SK-N-SH (cell line): ENCODE measurements at regions not wholly inside any gene's neighbourhood (a gene's known extent, or its start where the extent isn't known, plus 50 kb on each side); places are given as distances from the start of the nearest gene placed in this dataset.

ENCODE experiments used
- CTCF ChIA-PET: fragments of 300-600, 350-600 bp; formaldehyde crosslinking; extraction: SDS; loops from one replicate; lab custom pipeline; 2021; lab: Yijun Ruan, JAX
- POLR2A ChIA-PET: fragments of 350-600 bp; sonication (Branson Sonifier 250); formaldehyde crosslinking; extraction: SDS; loops from one replicate; lab custom pipeline; 2020; ENCODE audit warnings: antibody characterized with exemption, inconsistent platforms; lab: Yijun Ruan, JAX
- DNase-seq: peaks from one replicate; pipeline ENCODE4 v3.0.0; 2012
- H2AFZ ChIP-seq: fragments of 200-600 bp; sonication (generic); 2 replicates; pipeline ENCODE4 v1.8.1; 2016; ENCODE audit warnings: antibody characterized with exemption, mild to moderate bottlenecking, low read depth
- H3F3A ChIP-seq: fragments of 200-600 bp; sonication (generic); replicated peaks from 2 replicates; pipeline ENCODE3; 2016; ENCODE audit warnings: antibody characterized with exemption, mild to moderate bottlenecking; ENCODE audit not compliant: insufficient read depth
- H3K27ac ChIP-seq, 2 experiments: fragments of 200-500 bp in 1 of 2; fragments of 200-600 bp in 1 of 2; sonication (Bioruptor generic) in 1 of 2; sonication (generic), shearing (Covaris generic) in 1 of 2; 2 replicates each; pipeline versions ENCODE4 v1.5.1 to v1.6.1; 2014 to 2016; ENCODE audit warnings: low read depth in 2 of 2, inconsistent platforms in 1 of 2, low read length in 1 of 2, mild to moderate bottlenecking in 1 of 2, mixed read lengths in 1 of 2
- H3K27me3 ChIP-seq: fragments of 200-600 bp; sonication (generic), shearing (Covaris generic); 2 replicates; pipeline ENCODE4 v1.6.1; 2016; ENCODE audit warnings: mixed run types; ENCODE audit not compliant: insufficient read depth
- H3K36me3 ChIP-seq, 2 experiments: fragments of 200-500 bp in 1 of 2; fragments of 200-600 bp in 1 of 2; sonication (Bioruptor generic) in 1 of 2; sonication (generic) in 1 of 2; replicated peaks in 1 of 2; 2 replicates each; pipeline versions ENCODE3 to v1.5.1; 2014 to 2016; ENCODE audit warnings: low read length in 1 of 2, mild to moderate bottlenecking in 1 of 2; ENCODE audit not compliant: insufficient read depth in 2 of 2, control insufficient read depth in 1 of 2
- H3K4me1 ChIP-seq, 2 experiments: fragments of 200-500 bp in 1 of 2; fragments of 200-600 bp in 1 of 2; sonication (Bioruptor generic) in 1 of 2; sonication (generic), shearing (Covaris generic) in 1 of 2; 2 replicates each; pipeline versions ENCODE4 v1.5.1 to v1.6.1; 2014 to 2016; ENCODE audit warnings: low read depth in 1 of 2, low read length in 1 of 2, mixed run types in 1 of 2; ENCODE audit not compliant: insufficient read depth in 2 of 2, control insufficient read depth in 1 of 2
- H3K4me2 ChIP-seq: fragments of 200-600 bp; sonication (generic), shearing (Covaris generic); 2 replicates; pipeline ENCODE4 v1.6.1; 2017; ENCODE audit warnings: mixed run types
- H3K4me3 ChIP-seq, 2 experiments: fragments of 200-500 bp in 1 of 2; fragments of 200-600 bp in 1 of 2; sonication (Bioruptor generic) in 1 of 2; sonication (generic), shearing (Covaris generic) in 1 of 2; 2 replicates each; pipeline versions ENCODE4 v1.5.1 to v1.8.1; 2014 to 2016; ENCODE audit warnings: low read depth in 2 of 2, inconsistent platforms in 1 of 2, low read length in 1 of 2, mild to moderate bottlenecking in 1 of 2, mixed read lengths in 1 of 2, moderate library complexity in 1 of 2
- H3K79me2 ChIP-seq: fragments of 200-600 bp; sonication (generic); 2 replicates; pipeline ENCODE4 v1.8.1; 2017; ENCODE audit warnings: mild to moderate bottlenecking; ENCODE audit not compliant: insufficient read depth
- H3K9ac ChIP-seq: fragments of 200-600 bp; sonication (generic); 2 replicates; pipeline ENCODE4 v1.6.1; 2017; ENCODE audit warnings: mixed run types
- H3K9me2 ChIP-seq: fragments of 200-600 bp; sonication (generic); 2 replicates; pipeline ENCODE4 v1.6.1; 2017; ENCODE audit warnings: mixed run types
- H3K9me3 ChIP-seq: fragments of 200-600 bp; sonication (generic); 2 replicates; pipeline ENCODE4 v1.6.1; 2017; ENCODE audit warnings: mixed run types, mild to moderate bottlenecking, moderate library complexity
- H4K20me1 ChIP-seq: fragments of 200-600 bp; sonication (generic); 2 replicates; pipeline ENCODE4 v1.6.1; 2017; ENCODE audit warnings: mild to moderate bottlenecking, mixed run types; ENCODE audit not compliant: insufficient read depth
- CHD2 ChIP-seq: fragments of 150-350 bp; IDR thresholded peaks from 2 replicates; pipeline ENCODE4 v1.6.1; 2018; ENCODE audit warnings: low read length; ENCODE audit not compliant: partially characterized antibody
- CTCF ChIP-seq: fragments of 200-600 bp; sonication (generic); IDR thresholded peaks from 2 replicates; pipeline ENCODE4 v1.6.1; 2017; ENCODE audit warnings: antibody characterized with exemption, mild to moderate bottlenecking, moderate library complexity
- EP300 ChIP-seq, 2 experiments: IDR thresholded peaks; 2 replicates each; pipeline versions ENCODE4 v1.4.0 to v1.6.1; 2012; ENCODE audit warnings: borderline replicate concordance in 1 of 2, low read depth in 1 of 2, low read length in 1 of 2
- FOXJ3 ChIP-seq: sonication (generic); formaldehyde crosslinking; IDR thresholded peaks from 2 replicates; pipeline ENCODE4 v1.5.1; 2020; ENCODE audit warnings: mild to moderate bottlenecking, missing genetic modification reagents
- GABPA ChIP-seq: IDR thresholded peaks from 2 replicates; pipeline ENCODE4 v1.4.0; 2012; ENCODE audit warnings: low read depth, mild to moderate bottlenecking
- GATA2 ChIP-seq: sonication (generic); formaldehyde crosslinking; IDR thresholded peaks from 2 replicates; pipeline ENCODE4 v1.5.0; 2020; ENCODE audit warnings: mild to moderate bottlenecking, missing genetic modification reagents
- MEF2A ChIP-seq: IDR thresholded peaks from 2 replicates; pipeline ENCODE4 v1.4.0; 2012; ENCODE audit warnings: low read depth, borderline replicate concordance
- NFIC ChIP-seq: IDR thresholded peaks from 2 replicates; pipeline ENCODE4 v1.4.0; 2012; ENCODE audit warnings: borderline replicate concordance
- RAD21 ChIP-seq: IDR thresholded peaks from 2 replicates; pipeline ENCODE4 v1.6.1; 2012; ENCODE audit warnings: mild to moderate bottlenecking, low read length
- RCOR1 ChIP-seq: fragments of 150-350 bp; IDR thresholded peaks from 2 replicates; pipeline ENCODE4 v1.6.1; 2017; ENCODE audit warnings: antibody characterized with exemption, low read length
- RFX5 ChIP-seq: IDR thresholded peaks from 2 replicates; pipeline ENCODE4 v1.6.1; 2012; ENCODE audit warnings: mild to moderate bottlenecking, improper control_type of control experiment, low read length
- TAF1 ChIP-seq: IDR thresholded peaks from 2 replicates; pipeline ENCODE4 v1.6.1; 2012; ENCODE audit warnings: low read depth, mild to moderate bottlenecking, low read length, moderate library complexity, borderline replicate concordance
- WGBS: methylation state at CpG from one replicate; pipeline ENCODE4 v1.1.6; 2017; ENCODE audit warnings: low lambda C conversion rate; 5-methylcytosine and 5-hydroxymethylcytosine counted together

DNA sequence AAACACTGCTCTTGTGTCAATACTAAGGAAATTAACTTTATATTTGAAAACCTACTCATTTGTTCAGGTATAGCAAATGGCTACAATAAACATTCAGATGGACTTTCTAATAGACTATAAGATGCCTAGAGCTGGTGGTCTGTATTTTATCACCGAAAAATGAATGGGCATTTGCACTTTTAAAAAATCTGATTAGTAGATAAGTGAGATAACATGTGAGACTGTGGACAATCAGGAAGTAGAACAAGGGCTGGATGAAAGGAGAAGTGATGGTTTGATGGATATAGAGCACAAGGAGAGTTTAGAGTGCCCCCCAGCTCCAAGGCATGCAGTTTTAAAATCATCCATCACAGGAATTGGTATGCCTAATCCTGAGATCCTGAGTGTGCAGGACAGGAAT lies 308.4 kb upstream of the RARB start:
- Histone ChIP-seq H3K4me2 (no peak overlapping the region), H2AFZ (no peak overlapping the region), H3K9me3 (no peaks in the 10 kb centered on the region), H4K20me1 (no peaks in the 10 kb centered on the region), H3K79me2 (no peaks in the 10 kb centered on the region), H3K36me3 (no peaks in the 10 kb centered on the region), H3K27me3 (no peaks in the 10 kb centered on the region), H3F3A (no peaks in the 10 kb centered on the region), H3K9me2 (no peaks in the 10 kb centered on the region), H3K27ac (peak overlapping the region in 1 of 2 experiments; percentile 72; a peak in 2 of 4 replicates), H3K4me1 (peaks cover 0 to 6% of the 10 kb centered on the region in 2 experiments; a peak in 2 of 4 replicates), H3K9ac (no peak overlapping the region), H3K4me3 (no peak overlapping the region)
- TF ChIP-seq FOXJ3 (CRISPR knock-in tag), result peak; percentile 54; the same call in 1 of the 2 replicates
- peak; percentile 50 for TF ChIP-seq CHD2
- peak; percentile 32 for TF ChIP-seq RAD21
- TF ChIP-seq MEF2A, result no peak
- TF ChIP-seq GATA2 (CRISPR knock-in tag), result peak; percentile 90
- TF ChIP-seq EP300 (IDR thresholded peaks at IDR 0.05; ENCODE audit: borderline replicate concordance in 1 of 2, low read depth in 1 of 2, low read length in 1 of 2), result peak in 1 of 2 experiments; percentile 91; a peak in 2 of 4 replicates
- no peak for TF ChIP-seq RFX5
- peak; percentile 66; the same call in 1 of the 2 replicates for TF ChIP-seq RCOR1
- CTCF ChIA-PET, result interaction anchor here (1.3 kb wide), 2 partner anchors 39 to 77 kb away, joined by 3 to 4 read pairs; no protein-coding TSS in a partner anchor
- 7% methylated on average over 1 of the region's 1 CpG for whole genome bisulfite sequencing
- peak; percentile 26 for DNase-seq
- POLR2A ChIA-PET, result interaction anchor here (1.2 kb wide), 1 partner anchor 14 kb away, joined by 4 read pairs; no protein-coding TSS in a partner anchor

DNA sequence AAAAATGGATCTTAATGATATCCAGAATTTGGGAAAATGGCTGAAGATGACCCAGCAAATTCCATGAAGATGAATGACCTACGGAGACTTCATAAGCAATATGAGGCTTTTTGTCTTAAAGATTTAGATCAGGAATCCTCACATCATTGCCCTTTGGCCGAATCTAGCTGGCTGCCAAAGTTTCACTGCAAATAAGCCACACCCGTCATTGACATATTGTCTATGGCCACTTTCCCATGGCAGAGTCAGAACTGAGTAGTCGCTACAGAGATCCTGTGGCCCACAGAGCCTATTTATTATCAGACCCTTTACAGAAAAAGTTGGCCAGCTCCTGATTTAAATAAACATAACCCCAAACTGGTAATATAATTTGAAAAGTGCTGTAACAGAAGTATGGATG lies 307.4 kb upstream of the RARB start:
- Histone ChIP-seq H4K20me1 (no peaks in the 10 kb centered on the region), H3K4me1 (peaks cover 0 to 6% of the 10 kb centered on the region in 2 experiments; a peak in 2 of 4 replicates), H3K9ac (no peak overlapping the region), H3F3A (no peaks in the 10 kb centered on the region), H3K9me2 (no peaks in the 10 kb centered on the region), H3K4me2 (no peak overlapping the region), H3K9me3 (no peaks in the 10 kb centered on the region), H3K79me2 (no peaks in the 10 kb centered on the region), H3K36me3 (no peaks in the 10 kb centered on the region), H2AFZ (no peak overlapping the region), H3K27me3 (no peaks in the 10 kb centered on the region), H3K4me3 (no peak overlapping the region), H3K27ac (no peak overlapping the region)
- ChIA-PET CTCF (interaction anchor here (1.3 to 1.5 kb wide), 3 partner anchors 38 to 158 kb away, joined by 3 to 4 read pairs (median 3); no protein-coding TSS in a partner anchor), POLR2A (no interaction called here)
- WGBS, result 50% methylated on average over 4 of the region's 4 CpGs
- DNase-seq, result no peak
- no peak for TF ChIP-seq EP300 (IDR thresholded peaks at IDR 0.05; ENCODE audit: borderline replicate concordance in 1 of 2, low read depth in 1 of 2, low read length in 1 of 2)
- TF ChIP-seq GABPA, result no peak
- no peak for TF ChIP-seq NFIC
- TF ChIP-seq CTCF, result no peak
- no peak for TF ChIP-seq FOXJ3 (CRISPR knock-in tag)
- TF ChIP-seq TAF1, result no peak
